ENCODE measurements at regions not wholly inside any gene's neighbourhood (a gene's known extent, or its start where the extent isn't known, plus 50 kb on each side); places are given as distances from the start of the nearest gene placed in this dataset.

DNA sequence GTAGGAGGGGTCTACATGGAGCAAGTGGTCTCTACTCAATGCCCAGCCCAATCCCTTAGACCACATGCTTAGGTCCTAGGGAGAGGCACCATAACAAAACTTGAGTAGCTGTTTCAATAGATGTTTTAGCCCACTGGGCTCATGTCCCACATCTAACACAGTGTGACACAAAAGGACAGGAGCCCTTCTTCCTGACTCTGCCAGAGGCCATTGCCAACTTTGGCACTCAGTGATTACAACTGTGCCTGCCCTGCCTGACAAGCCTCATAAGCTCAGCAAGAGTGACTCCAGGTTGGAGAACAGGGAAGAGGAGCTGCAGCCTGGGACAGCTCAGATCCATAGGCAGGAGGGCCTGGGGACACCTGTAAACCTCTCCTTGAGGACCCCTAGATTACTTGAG lies 230.8 kb downstream of the ENC1 start:
- no peak overlapping the region for H3K4me3 Mint-ChIP-seq
- no peaks in the 10 kb centered on the region for H3K9me3 Mint-ChIP-seq
- H3K36me3 Mint-ChIP-seq, result no peaks in the 10 kb centered on the region
- H3K4me1 Mint-ChIP-seq, result peaks cover 0 to 5% of the 10 kb centered on the region in 2 donors
- DNase-seq, result no peak
- ATAC-seq (replicated peaks), result no peak
- H3K27ac Mint-ChIP-seq, result no peak overlapping the region
- peaks cover 25 to 36% of the 10 kb centered on the region in 2 donors for H3K27me3 Mint-ChIP-seq

GRCh38 chr5:74409166-74409706 lies 231.3 kb downstream of the ENC1 start:
- no peak overlapping the region for H3K27ac Mint-ChIP-seq
- no peaks in the 10 kb centered on the region for H3K36me3 Mint-ChIP-seq
- ATAC-seq (replicated peaks) (no peak), DNase-seq (no peak)
- H3K4me3 Mint-ChIP-seq, result no peak overlapping the region
- H3K9me3 Mint-ChIP-seq, result no peaks in the 10 kb centered on the region
- H3K27me3 Mint-ChIP-seq, result peaks cover 22 to 32% of the 10 kb centered on the region in 2 donors
- peaks cover 0 to 5% of the 10 kb centered on the region in 2 donors for H3K4me1 Mint-ChIP-seq

GRCh38 chr5:74408150-74409043 lies 232.1 kb downstream of the ENC1 start:
- no peak overlapping the region for H3K27ac Mint-ChIP-seq
- DNase-seq (no peak), ATAC-seq (replicated peaks) (no peak)
- peaks cover 20 to 30% of the 10 kb centered on the region in 2 donors for H3K27me3 Mint-ChIP-seq
- peaks cover 0 to 5% of the 10 kb centered on the region in 2 donors for H3K4me1 Mint-ChIP-seq
- no peaks in the 10 kb centered on the region for H3K36me3 Mint-ChIP-seq
- H3K9me3 Mint-ChIP-seq, result no peaks in the 10 kb centered on the region
- no peak overlapping the region for H3K4me3 Mint-ChIP-seq

GRCh38 chr5:74407701-74408100 lies 232.8 kb downstream of the ENC1 start:
- no peaks in the 10 kb centered on the region for H3K36me3 Mint-ChIP-seq
- no peak overlapping the region for H3K27ac Mint-ChIP-seq

GRCh38 chr5:74406844-74407243 lies 233.7 kb downstream of the ENC1 start:
- Mint-ChIP-seq H3K4me3 (no peak overlapping the region), H3K27me3 (peaks cover 17 to 30% of the 10 kb centered on the region in 2 donors), H3K36me3 (no peaks in the 10 kb centered on the region), H3K9me3 (no peaks in the 10 kb centered on the region), H3K4me1 (peaks cover 2 to 5% of the 10 kb centered on the region in 2 donors), H3K27ac (no peak overlapping the region)
- ATAC-seq (replicated peaks) (no peak), DNase-seq (no peak)

More at GRCh38 chr5:74407701-74408100, 232.8 kb downstream of the ENC1 start:
- no peak overlapping the region for H3K4me3 Mint-ChIP-seq
- H3K9me3 Mint-ChIP-seq, result no peaks in the 10 kb centered on the region
- H3K27me3 Mint-ChIP-seq, result peaks cover 20 to 30% of the 10 kb centered on the region in 2 donors
- H3K4me1 Mint-ChIP-seq, result peaks cover 0 to 5% of the 10 kb centered on the region in 2 donors
- ATAC-seq (replicated peaks), result no peak
- DNase-seq, result no peak

- Mint-ChIP-seq H3K27me3 (peaks cover 12 to 22% of the 10 kb centered on the region in 2 donors), H3K4me3 (no peak overlapping the region), H3K4me1 (peaks cover 2 to 5% of the 10 kb centered on the region in 2 donors), H3K27ac (no peak overlapping the region), H3K9me3 (no peaks in the 10 kb centered on the region), H3K36me3 (no peaks in the 10 kb centered on the region)
- ATAC-seq (replicated peaks), result no peak
- no peak for DNase-seq
Measured at GRCh38 chr5:74405593-74405992, 234.9 kb downstream of the ENC1 start.

GRCh38 chr5:74404574-74405508 lies 235.7 kb downstream of the ENC1 start:
- Mint-ChIP-seq H3K27me3 (peaks cover 12 to 17% of the 10 kb centered on the region in 2 donors), H3K9me3 (no peaks in the 10 kb centered on the region), H3K36me3 (no peaks in the 10 kb centered on the region), H3K4me3 (no peak overlapping the region), H3K27ac (no peak overlapping the region), H3K4me1 (peaks cover 2 to 5% of the 10 kb centered on the region in 2 donors)
- no peak for ATAC-seq (replicated peaks)
- DNase-seq, result no peak

GRCh38 chr5:74403771-74404170 lies 236.8 kb downstream of the ENC1 start:
- Mint-ChIP-seq H3K27ac (no peak overlapping the region), H3K9me3 (peaks cover 0 to 3% of the 10 kb centered on the region in 2 donors), H3K36me3 (no peaks in the 10 kb centered on the region), H3K27me3 (peaks cover 5 to 7% of the 10 kb centered on the region in 2 donors), H3K4me1 (peaks cover 2 to 5% of the 10 kb centered on the region in 2 donors), H3K4me3 (no peak overlapping the region)
- ATAC-seq (replicated peaks) (no peak), DNase-seq (no peak)

DNA sequence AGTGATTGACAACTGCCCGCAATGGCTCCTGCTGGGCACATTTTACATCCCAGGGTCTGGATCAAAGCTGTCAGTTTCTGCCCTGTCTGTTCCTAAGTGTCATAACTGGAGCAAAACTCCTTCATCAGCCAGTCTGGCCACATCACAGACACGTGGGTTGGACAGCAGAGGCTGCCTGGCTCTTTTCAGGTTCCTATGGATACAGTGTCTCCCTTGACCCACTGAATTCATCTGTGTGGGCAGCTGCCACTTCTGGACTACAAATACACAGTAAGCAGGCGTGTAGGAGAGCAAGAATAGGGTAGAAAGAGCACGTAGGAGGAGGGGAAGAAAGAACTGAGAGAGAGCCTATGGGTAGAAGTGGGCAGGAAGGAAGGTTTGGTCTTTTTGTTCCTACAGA lies 238.0 kb downstream of the ENC1 start:
- Mint-ChIP-seq H3K4me3 (no peak overlapping the region), H3K27me3 (no peaks in the 10 kb centered on the region), H3K36me3 (no peaks in the 10 kb centered on the region), H3K27ac (no peak overlapping the region), H3K9me3 (peaks cover 0 to 3% of the 10 kb centered on the region in 2 donors), H3K4me1 (peaks cover 0 to 2% of the 10 kb centered on the region in 2 donors)
- ATAC-seq (replicated peaks) (peak in 1 of 2 donors; percentile 38), DNase-seq (no peak)

DNA sequence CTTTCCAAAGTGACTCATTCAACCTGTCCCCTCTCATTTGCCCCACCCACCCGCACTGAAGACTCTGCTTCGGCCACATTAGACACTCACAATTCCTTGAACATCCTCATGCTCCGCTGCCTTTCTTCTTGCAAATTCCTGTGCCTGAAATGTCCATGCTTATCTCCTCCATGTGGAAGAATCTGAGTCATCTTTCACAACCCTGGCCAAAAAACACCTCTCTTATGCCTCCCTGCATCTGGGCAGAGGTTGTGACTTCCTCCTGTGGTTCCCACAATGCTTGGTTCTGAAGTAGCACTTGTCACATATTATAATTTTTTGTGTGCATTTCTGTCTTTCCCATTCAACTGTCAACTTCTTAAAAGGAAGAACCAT lies 238.6 kb downstream of the ENC1 start:
- Mint-ChIP-seq H3K27me3 (no peaks in the 10 kb centered on the region), H3K4me1 (peaks cover 0 to 2% of the 10 kb centered on the region in 2 donors), H3K27ac (no peak overlapping the region), H3K36me3 (no peaks in the 10 kb centered on the region), H3K9me3 (peaks cover 0 to 3% of the 10 kb centered on the region in 2 donors), H3K4me3 (no peak overlapping the region)
- ATAC-seq (replicated peaks), result no peak
- DNase-seq, result no peak

GRCh38 chr5:74401281-74401945 lies 239.1 kb downstream of the ENC1 start:
- no peak overlapping the region for H3K27ac Mint-ChIP-seq
- H3K36me3 Mint-ChIP-seq, result no peaks in the 10 kb centered on the region

DNA sequence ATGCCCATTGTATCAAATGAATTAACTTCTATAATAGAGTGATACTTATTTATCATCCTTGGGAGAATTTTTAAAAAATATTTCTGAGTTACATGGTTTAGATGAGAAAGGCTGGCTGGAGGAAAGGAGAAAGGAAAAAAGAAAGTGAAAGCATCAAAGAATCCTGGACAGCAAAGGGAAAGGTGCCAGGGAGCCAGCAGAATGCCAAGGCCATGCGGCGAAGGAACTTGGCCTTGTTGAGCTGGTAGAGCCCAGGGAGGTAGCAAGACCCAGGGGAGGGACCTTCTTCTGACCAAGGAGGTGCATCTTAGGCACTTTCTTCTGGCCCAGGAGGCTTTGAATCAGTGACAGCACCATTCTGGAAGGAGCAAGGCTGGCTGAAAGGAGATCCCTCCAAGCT lies 240.5 kb downstream of the ENC1 start:
- DNase-seq, result no peak
- H3K27ac Mint-ChIP-seq, result no peak overlapping the region
- H3K36me3 Mint-ChIP-seq, result no peaks in the 10 kb centered on the region
- peaks cover 3 to 4% of the 10 kb centered on the region in 2 donors for H3K4me1 Mint-ChIP-seq
- H3K4me3 Mint-ChIP-seq, result no peak overlapping the region
- no peaks in the 10 kb centered on the region for H3K27me3 Mint-ChIP-seq
- ATAC-seq (replicated peaks), result no peak
- H3K9me3 Mint-ChIP-seq, result peaks cover 0 to 3% of the 10 kb centered on the region in 2 donors

More at GRCh38 chr5:74401281-74401945, 239.1 kb downstream of the ENC1 start:
- Mint-ChIP-seq H3K9me3 (peaks cover 0 to 3% of the 10 kb centered on the region in 2 donors), H3K27me3 (no peaks in the 10 kb centered on the region), H3K4me1 (peaks cover 0 to 2% of the 10 kb centered on the region in 2 donors), H3K4me3 (no peak overlapping the region)
- no peak for ATAC-seq (replicated peaks)
- DNase-seq, result no peak

DNA sequence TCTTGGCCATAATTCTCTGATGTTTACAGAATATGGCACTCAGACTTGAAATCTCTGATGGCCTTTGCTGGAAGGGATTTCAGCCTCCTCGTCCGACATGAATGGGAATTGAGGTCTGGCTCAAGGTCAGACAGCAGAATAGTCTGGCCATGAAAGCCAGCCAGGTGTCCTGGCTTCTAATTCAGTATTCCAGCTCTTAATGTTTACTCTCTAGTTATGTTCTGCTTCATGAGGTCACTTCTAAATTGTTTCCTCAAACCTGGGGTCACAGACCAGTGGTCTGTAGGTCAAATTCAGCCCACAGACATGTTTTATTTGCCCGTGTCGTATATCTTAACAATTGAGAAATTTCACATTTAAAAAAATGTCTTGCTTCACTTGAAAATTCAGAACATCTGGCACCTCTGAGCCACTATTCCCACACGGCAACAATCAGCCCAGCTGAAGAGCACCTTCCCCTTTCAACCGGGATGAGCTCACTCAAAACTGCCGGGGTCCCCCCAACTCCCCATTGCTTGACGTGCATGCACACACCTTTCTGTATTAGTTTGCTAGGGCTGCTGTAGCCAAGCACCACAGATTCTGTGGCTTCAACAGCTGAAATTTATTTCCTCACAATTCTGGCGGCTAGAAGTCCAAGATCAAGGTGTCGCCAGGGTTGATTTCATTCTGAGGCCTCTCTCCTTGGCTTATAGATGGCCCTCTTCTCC lies 243.5 kb downstream of the ENC1 start:
- DNase-seq, result no peak
- no peaks in the 10 kb centered on the region for H3K27me3 Mint-ChIP-seq
- ATAC-seq (replicated peaks), result no peak
- peaks cover 0 to 3% of the 10 kb centered on the region in 2 donors for H3K9me3 Mint-ChIP-seq
- H3K36me3 Mint-ChIP-seq, result no peaks in the 10 kb centered on the region
- H3K4me3 Mint-ChIP-seq, result no peak overlapping the region
- no peak overlapping the region for H3K27ac Mint-ChIP-seq
- peaks cover 13 to 20% of the 10 kb centered on the region in 2 donors for H3K4me1 Mint-ChIP-seq
